Ectodermal cell (in vitro differentiated cells): ENCODE measurements at regions not wholly inside any gene's neighbourhood (a gene's known extent, or its start where the extent isn't known, plus 50 kb on each side); places are given as distances from the start of the nearest gene placed in this dataset.

Experiments
- H3K27ac ChIP-seq: 2 replicates; pipeline ENCODE4 v1.7.0; 2013; ENCODE audit warnings: mild to moderate bottlenecking, low read depth, low read length; ENCODE audit not compliant: insufficient read depth, poor library complexity, severe bottlenecking
- H3K27me3 ChIP-seq: 2 replicates; pipeline ENCODE4 v1.7.0; 2013; ENCODE audit warnings: mild to moderate bottlenecking, low read length; ENCODE audit not compliant: insufficient read depth, control insufficient read depth, poor library complexity, severe bottlenecking
- H3K36me3 ChIP-seq: one replicate; pipeline ENCODE4 v1.7.0; 2013; ENCODE audit warnings: low read length; ENCODE audit not compliant: control insufficient read depth, insufficient read depth
- H3K4me1 ChIP-seq: one replicate; pipeline ENCODE4 v1.7.0; 2013; ENCODE audit warnings: low read length; ENCODE audit not compliant: control insufficient read depth, insufficient read depth
- H3K4me3 ChIP-seq: 2 replicates; pipeline ENCODE4 v1.7.0; 2013; ENCODE audit warnings: low read depth, low read length, control low read depth; ENCODE audit not compliant: insufficient read depth
- H3K9me3 ChIP-seq: 2 replicates; pipeline ENCODE4 v1.7.0; 2013; ENCODE audit warnings: mild to moderate bottlenecking, low read length, moderate library complexity; ENCODE audit not compliant: control insufficient read depth
- WGBS, 2 experiments: methylation state at CpG; one replicate each; pipeline ENCODE4 v1.1.7; 2013; ENCODE audit warnings: missing lambda C conversion rate in 2 of 2; 5-methylcytosine and 5-hydroxymethylcytosine counted together

GRCh38 chr3:118550556-118550955 lies 484.1 kb downstream of the IGSF11 start:
- no peaks in the 10 kb centered on the region for H3K27me3 ChIP-seq
- no peaks in the 10 kb centered on the region for H3K4me1 ChIP-seq
- H3K4me3 ChIP-seq = no peak overlapping the region
- H3K36me3 ChIP-seq = no peaks in the 10 kb centered on the region
- no peak overlapping the region for H3K27ac ChIP-seq
- no peaks in the 10 kb centered on the region for H3K9me3 ChIP-seq

GRCh38 chr3:118554148-118554838 lies 480.4 kb downstream of the IGSF11 start:
- Histone ChIP-seq H3K27me3 (no peaks in the 10 kb centered on the region), H3K36me3 (no peaks in the 10 kb centered on the region), H3K9me3 (no peaks in the 10 kb centered on the region), H3K4me3 (no peak overlapping the region), H3K4me1 (no peaks in the 10 kb centered on the region), H3K27ac (no peak overlapping the region)
- 91 to 93% methylated on average over 5 of the region's 5 CpGs for WGBS, 2 experiments

- Histone ChIP-seq H3K9me3 (no peaks in the 10 kb centered on the region), H3K27me3 (no peaks in the 10 kb centered on the region), H3K36me3 (no peaks in the 10 kb centered on the region), H3K4me3 (no peak overlapping the region), H3K27ac (no peak overlapping the region), H3K4me1 (no peaks in the 10 kb centered on the region)
Measured at GRCh38 chr3:118556983-118557382, 477.7 kb downstream of the IGSF11 start.

- H3K27ac ChIP-seq = no peak overlapping the region
- WGBS, 2 experiments = 88 to 95% methylated on average over 2 to 3 of the region's 3 CpGs
- H3K9me3 ChIP-seq = no peaks in the 10 kb centered on the region
- H3K27me3 ChIP-seq = no peaks in the 10 kb centered on the region
- H3K4me3 ChIP-seq = no peak overlapping the region
- no peaks in the 10 kb centered on the region for H3K36me3 ChIP-seq
- no peaks in the 10 kb centered on the region for H3K4me1 ChIP-seq
Measured at GRCh38 chr3:118557513-118557912, 477.1 kb downstream of the IGSF11 start.

- no peak overlapping the region for H3K27ac ChIP-seq
- H3K4me1 ChIP-seq = no peaks in the 10 kb centered on the region
- H3K36me3 ChIP-seq = no peaks in the 10 kb centered on the region
- 100% methylated on average over 1 of the region's 1 CpG; no CpG with 5 or more reads in 1 of the 2 experiments for WGBS, 2 experiments
- H3K9me3 ChIP-seq = no peaks in the 10 kb centered on the region
- no peaks in the 10 kb centered on the region for H3K27me3 ChIP-seq
- H3K4me3 ChIP-seq = no peak overlapping the region
Measured at GRCh38 chr3:118559286-118559685, 475.4 kb downstream of the IGSF11 start.

GRCh38 chr3:118564800-118565199 lies 469.8 kb downstream of the IGSF11 start:
- Histone ChIP-seq H3K4me3 (no peak overlapping the region), H3K36me3 (no peaks in the 10 kb centered on the region), H3K4me1 (no peaks in the 10 kb centered on the region), H3K9me3 (no peaks in the 10 kb centered on the region), H3K27me3 (no peaks in the 10 kb centered on the region), H3K27ac (no peak overlapping the region)

- WGBS, 2 experiments = 74 to 100% methylated on average over 2 of the region's 2 CpGs
- no peaks in the 10 kb centered on the region for H3K27me3 ChIP-seq
- H3K36me3 ChIP-seq = no peaks in the 10 kb centered on the region
- H3K27ac ChIP-seq = no peak overlapping the region
- H3K4me1 ChIP-seq = no peaks in the 10 kb centered on the region
- no peak overlapping the region for H3K4me3 ChIP-seq
- no peaks in the 10 kb centered on the region for H3K9me3 ChIP-seq
Measured at GRCh38 chr3:118573912-118574311, 460.7 kb downstream of the IGSF11 start.

GRCh38 chr3:118577055-118577777 lies 457.4 kb downstream of the IGSF11 start:
- Histone ChIP-seq H3K27me3 (no peaks in the 10 kb centered on the region), H3K27ac (no peak overlapping the region), H3K36me3 (no peaks in the 10 kb centered on the region), H3K4me3 (no peak overlapping the region), H3K9me3 (no peaks in the 10 kb centered on the region), H3K4me1 (no peaks in the 10 kb centered on the region)
- 68 to 82% methylated on average over 3 of the region's 3 CpGs for WGBS, 2 experiments

GRCh38 chr3:118578559-118578958 lies 456.1 kb downstream of the IGSF11 start:
- Histone ChIP-seq H3K9me3 (no peaks in the 10 kb centered on the region), H3K36me3 (no peaks in the 10 kb centered on the region), H3K27me3 (no peaks in the 10 kb centered on the region), H3K4me1 (no peaks in the 10 kb centered on the region), H3K4me3 (no peak overlapping the region), H3K27ac (no peak overlapping the region)
- 90 to 91% methylated on average over 6 of the region's 6 CpGs for WGBS, 2 experiments

- no peaks in the 10 kb centered on the region for H3K36me3 ChIP-seq
- no peak overlapping the region for H3K27ac ChIP-seq
- no peak overlapping the region for H3K4me3 ChIP-seq
- H3K27me3 ChIP-seq = no peaks in the 10 kb centered on the region
- WGBS, 2 experiments = 89 to 100% methylated on average over 1 of the region's 2 CpGs
- no peaks in the 10 kb centered on the region for H3K4me1 ChIP-seq
- H3K9me3 ChIP-seq = no peaks in the 10 kb centered on the region
Measured at GRCh38 chr3:118587037-118587741, 447.5 kb downstream of the IGSF11 start.
